ENCODE measurements at regions not wholly inside any gene's neighbourhood (a gene's known extent, or its start where the extent isn't known, plus 50 kb on each side); places are given as distances from the start of the nearest gene placed in this dataset.
"Not testable (repeated sequence)": the region's sequence is repeated elsewhere in the genome, so short reads cannot be mapped to it uniquely, and the experiment has no call there.

DNA sequence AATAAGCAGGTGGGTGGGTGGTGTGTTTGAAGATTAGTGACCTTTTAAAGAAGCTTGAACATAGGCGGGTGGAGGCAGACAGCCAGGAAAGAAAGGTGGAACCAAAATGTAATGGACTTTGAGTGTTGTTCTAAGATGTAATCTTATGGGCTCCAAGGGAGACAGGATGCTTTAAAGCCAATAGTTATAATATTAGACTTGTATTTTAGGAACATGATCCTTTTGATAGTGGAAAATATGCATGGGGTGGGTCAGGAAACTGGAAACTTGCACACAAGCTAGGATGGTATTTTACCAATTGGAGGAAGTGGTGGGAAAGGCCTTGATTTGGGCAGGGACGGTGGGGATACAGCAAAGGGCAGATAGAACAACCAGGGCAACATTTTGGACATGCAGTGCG, 151.8 kb upstream of the PDE7B start:
- Mint-ChIP-seq H3K9me3 (no peaks in the 10 kb centered on the region), H3K27me3 (ENCODE audit: low read depth) (peaks cover 3% of the 10 kb centered on the region), H3K4me1 (ENCODE audit: low read depth) (peaks cover 2% of the 10 kb centered on the region), H3K27ac (no peak overlapping the region), H3K36me3 (ENCODE audit: low read depth) (no peaks in the 10 kb centered on the region), H3K4me3 (no peak overlapping the region)
- CTCF ChIA-PET = interaction anchor here (0.9 kb wide), 1 partner anchor 16 kb away, joined by 3 read pairs; no protein-coding TSS in a partner anchor
- DNase-seq = no peak
- intact Hi-C loops (cut with micrococcal nuclease) = no loop called here

GRCh38 chr6:135701426-135701825, 150.1 kb upstream of the PDE7B start:
- no peaks in the 10 kb centered on the region for H3K9me3 Mint-ChIP-seq
- H3K4me1 Mint-ChIP-seq (ENCODE audit: low read depth) = peaks cover 2% of the 10 kb centered on the region
- CTCF ChIA-PET = no interaction called here
- no peak overlapping the region for H3K4me3 Mint-ChIP-seq
- no peaks in the 10 kb centered on the region for H3K36me3 Mint-ChIP-seq (ENCODE audit: low read depth)
- H3K27me3 Mint-ChIP-seq (ENCODE audit: low read depth) = peaks cover 3% of the 10 kb centered on the region
- intact Hi-C loops (cut with micrococcal nuclease) = no loop called here
- H3K27ac Mint-ChIP-seq = no peak overlapping the region
- DNase-seq = no peak

GRCh38 chr6:135703007-135703406, 148.5 kb upstream of the PDE7B start:
- CTCF ChIA-PET = no interaction called here
- Mint-ChIP-seq H3K36me3 (ENCODE audit: low read depth) (no peaks in the 10 kb centered on the region), H3K27ac (no peak overlapping the region), H3K4me3 (no peak overlapping the region), H3K27me3 (ENCODE audit: low read depth) (peaks cover 3% of the 10 kb centered on the region), H3K9me3 (no peaks in the 10 kb centered on the region), H3K4me1 (ENCODE audit: low read depth) (peaks cover 2% of the 10 kb centered on the region)
- intact Hi-C loops (cut with micrococcal nuclease) = no loop called here
- no peak for DNase-seq

GRCh38 chr6:135703621-135704020, 147.9 kb upstream of the PDE7B start:
- Mint-ChIP-seq H3K36me3 (ENCODE audit: low read depth) (no peaks in the 10 kb centered on the region), H3K27ac (no peak overlapping the region), H3K4me3 (no peak overlapping the region), H3K4me1 (ENCODE audit: low read depth) (peaks cover 2% of the 10 kb centered on the region), H3K9me3 (no peaks in the 10 kb centered on the region), H3K27me3 (ENCODE audit: low read depth) (peaks cover 3% of the 10 kb centered on the region)
- CTCF ChIA-PET = no interaction called here
- intact Hi-C loops (cut with micrococcal nuclease) = no loop called here
- no peak for DNase-seq

- no peaks in the 10 kb centered on the region for H3K27me3 Mint-ChIP-seq (ENCODE audit: low read depth)
- CTCF ChIA-PET = no interaction called here
- H3K36me3 Mint-ChIP-seq (ENCODE audit: low read depth) = no peaks in the 10 kb centered on the region
- intact Hi-C loops (cut with micrococcal nuclease) = no loop called here
- no peak overlapping the region for H3K4me3 Mint-ChIP-seq
- peaks cover 2% of the 10 kb centered on the region for H3K4me1 Mint-ChIP-seq (ENCODE audit: low read depth)
- no peaks in the 10 kb centered on the region for H3K9me3 Mint-ChIP-seq
- H3K27ac Mint-ChIP-seq = no peak overlapping the region
- DNase-seq = no peak
Observed at GRCh38 chr6:135707426-135707825, 144.1 kb upstream of the PDE7B start.

DNA sequence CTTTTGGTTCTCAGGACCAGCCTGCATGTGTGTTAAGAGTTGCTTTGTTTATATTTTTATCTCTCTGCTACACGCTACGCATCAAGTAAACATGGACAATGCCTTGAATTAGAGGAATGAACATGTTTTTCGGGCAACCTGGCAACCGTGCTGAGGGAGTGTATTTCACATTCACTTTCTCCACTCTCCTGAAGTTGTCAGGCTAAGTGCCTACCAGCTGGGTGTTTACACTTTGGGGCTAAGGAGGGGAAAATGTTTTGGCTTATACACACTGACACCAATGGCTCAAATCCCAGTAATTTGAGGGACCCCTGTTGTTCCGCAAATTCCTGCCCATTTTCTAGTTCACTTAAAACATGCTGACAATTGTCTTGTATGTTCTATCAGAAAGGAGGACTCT, 141.5 kb upstream of the PDE7B start:
- Mint-ChIP-seq H3K9me3 (no peaks in the 10 kb centered on the region), H3K4me3 (no peak overlapping the region), H3K4me1 (ENCODE audit: low read depth) (no peaks in the 10 kb centered on the region), H3K36me3 (ENCODE audit: low read depth) (no peaks in the 10 kb centered on the region), H3K27ac (no peak overlapping the region), H3K27me3 (ENCODE audit: low read depth) (no peaks in the 10 kb centered on the region)
- CTCF ChIA-PET = no interaction called here
- DNase-seq = no peak
- intact Hi-C loops (cut with micrococcal nuclease) = no loop called here

GRCh38 chr6:135722190-135722589, 129.3 kb upstream of the PDE7B start:
- H3K4me1 Mint-ChIP-seq (ENCODE audit: low read depth) = peaks cover 6% of the 10 kb centered on the region
- H3K36me3 Mint-ChIP-seq (ENCODE audit: low read depth) = no peaks in the 10 kb centered on the region
- CTCF ChIA-PET = interaction anchor here (0.6 to 1.1 kb wide), 2 partner anchors 188 to 416 kb away, joined by 3 read pairs; no protein-coding TSS in a partner anchor
- peaks cover 27% of the 10 kb centered on the region for H3K9me3 Mint-ChIP-seq
- DNase-seq = no peak
- no peaks in the 10 kb centered on the region for H3K27me3 Mint-ChIP-seq (ENCODE audit: low read depth)
- H3K4me3 Mint-ChIP-seq = no peak overlapping the region
- no peak overlapping the region for H3K27ac Mint-ChIP-seq
- intact Hi-C loops (cut with micrococcal nuclease) = no loop called here

DNA sequence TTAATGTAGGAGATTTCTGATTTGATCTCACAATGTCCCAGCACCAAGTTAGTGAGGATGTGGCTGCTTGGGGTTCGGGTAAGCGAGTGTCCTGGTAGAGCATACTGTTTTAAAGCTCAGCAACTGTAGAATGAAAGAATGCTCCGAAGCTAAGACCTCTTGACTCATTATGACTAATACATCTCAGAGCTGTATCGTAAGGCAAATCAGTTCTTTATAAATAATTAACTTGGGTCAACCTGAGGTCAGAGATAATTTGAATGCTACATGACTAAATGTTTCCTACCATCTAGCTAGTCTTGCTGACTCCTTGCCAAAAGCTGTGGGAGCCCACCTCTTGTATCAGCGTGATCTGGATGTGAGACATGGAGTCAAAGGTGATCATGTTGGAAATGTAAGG, 128.8 kb upstream of the PDE7B start:
- intact Hi-C loops (cut with micrococcal nuclease) = no loop called here
- Mint-ChIP-seq H3K36me3 (ENCODE audit: low read depth) (no peaks in the 10 kb centered on the region), H3K27ac (no peak overlapping the region), H3K9me3 (peaks cover 27% of the 10 kb centered on the region), H3K4me3 (no peak overlapping the region), H3K4me1 (ENCODE audit: low read depth) (peaks cover 6% of the 10 kb centered on the region), H3K27me3 (ENCODE audit: low read depth) (no peaks in the 10 kb centered on the region)
- no peak for DNase-seq
- CTCF ChIA-PET = interaction anchor here (0.5 to 1.1 kb wide), 2 partner anchors 19 to 187 kb away, joined by 3 to 4 read pairs; no protein-coding TSS in a partner anchor

DNA sequence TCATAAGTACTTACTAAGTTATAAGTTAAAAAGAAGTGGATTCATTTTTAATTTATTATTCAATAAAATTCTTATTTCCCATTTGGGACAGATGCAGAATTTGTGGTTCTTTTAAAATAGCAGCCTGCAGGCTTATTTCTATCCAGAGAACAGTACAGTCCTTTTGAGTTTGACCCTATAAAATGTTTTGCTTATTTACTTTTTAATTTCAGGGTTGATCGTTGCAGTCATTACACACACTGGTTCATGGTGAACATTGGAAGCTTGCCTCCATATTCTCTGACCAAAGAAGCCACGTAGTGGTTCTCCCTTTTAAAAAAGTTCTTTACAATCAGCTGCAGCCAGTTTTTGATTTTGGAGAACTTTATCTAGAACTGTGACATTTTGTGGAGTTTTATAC, 122.9 kb upstream of the PDE7B start:
- Mint-ChIP-seq H3K4me1 (ENCODE audit: low read depth) (no peaks in the 10 kb centered on the region), H3K27ac (no peak overlapping the region), H3K4me3 (no peak overlapping the region), H3K36me3 (ENCODE audit: low read depth) (no peaks in the 10 kb centered on the region), H3K9me3 (peaks cover 19% of the 10 kb centered on the region), H3K27me3 (ENCODE audit: low read depth) (no peaks in the 10 kb centered on the region)
- no peak for DNase-seq
- CTCF ChIA-PET = no interaction called here
- intact Hi-C loops (cut with micrococcal nuclease) = no loop called here

DNA sequence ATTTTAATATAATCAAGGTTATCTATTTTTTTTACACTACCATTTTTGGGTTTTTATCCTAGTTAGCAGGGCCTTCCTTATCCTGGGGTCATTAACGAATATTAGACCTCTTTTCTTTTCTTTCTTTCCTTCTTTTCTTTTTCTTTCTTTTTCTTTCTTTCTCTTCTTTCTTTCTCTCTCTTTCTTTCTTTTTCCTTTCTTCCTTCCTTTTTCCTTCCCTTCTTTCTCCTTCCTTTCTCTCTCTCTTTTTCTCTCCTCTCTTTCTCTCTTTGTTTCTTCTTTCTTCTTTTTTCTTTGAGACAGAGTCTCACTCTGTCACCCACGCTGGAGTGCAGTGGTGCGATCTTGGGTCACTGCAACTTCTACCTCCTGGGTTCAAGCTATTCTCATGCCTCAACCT, 120.4 kb upstream of the PDE7B start:
- H3K4me3 Mint-ChIP-seq = no peak overlapping the region
- CTCF ChIA-PET = no interaction called here
- peaks cover 7% of the 10 kb centered on the region for H3K9me3 Mint-ChIP-seq
- H3K36me3 Mint-ChIP-seq (ENCODE audit: low read depth) = no peaks in the 10 kb centered on the region
- no peak overlapping the region for H3K27ac Mint-ChIP-seq
- no peaks in the 10 kb centered on the region for H3K4me1 Mint-ChIP-seq (ENCODE audit: low read depth)
- intact Hi-C loops (cut with micrococcal nuclease) = no loop called here
- DNase-seq = no peak
- H3K27me3 Mint-ChIP-seq (ENCODE audit: low read depth) = no peaks in the 10 kb centered on the region

DNA sequence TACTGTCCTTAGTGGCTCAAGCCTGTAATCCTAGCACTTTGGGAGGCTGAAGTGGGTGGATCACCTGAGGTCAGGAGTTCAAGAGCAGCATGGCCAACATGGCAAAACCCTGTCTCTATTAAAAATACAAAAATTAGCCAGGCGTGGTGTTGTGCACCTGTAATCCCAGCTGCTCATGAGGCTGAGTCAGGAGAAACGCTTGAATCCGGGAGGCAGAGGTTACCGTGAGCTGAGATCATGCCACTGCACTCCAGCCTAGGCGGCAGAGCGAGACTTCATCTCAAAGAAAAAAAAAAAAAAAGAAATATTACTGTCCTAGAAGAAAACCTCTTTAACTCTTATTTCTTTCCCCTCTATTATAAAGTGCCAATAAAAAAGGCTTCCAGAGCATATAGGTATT, 115.2 kb upstream of the PDE7B start:
- intact Hi-C loops (cut with micrococcal nuclease); H3K27ac Mint-ChIP-seq; H3K4me1 Mint-ChIP-seq (ENCODE audit: low read depth); H3K27me3 Mint-ChIP-seq (ENCODE audit: low read depth); DNase-seq; H3K9me3 Mint-ChIP-seq; H3K36me3 Mint-ChIP-seq (ENCODE audit: low read depth); H3K4me3 Mint-ChIP-seq; CTCF ChIA-PET: not testable (repeated sequence)

DNA sequence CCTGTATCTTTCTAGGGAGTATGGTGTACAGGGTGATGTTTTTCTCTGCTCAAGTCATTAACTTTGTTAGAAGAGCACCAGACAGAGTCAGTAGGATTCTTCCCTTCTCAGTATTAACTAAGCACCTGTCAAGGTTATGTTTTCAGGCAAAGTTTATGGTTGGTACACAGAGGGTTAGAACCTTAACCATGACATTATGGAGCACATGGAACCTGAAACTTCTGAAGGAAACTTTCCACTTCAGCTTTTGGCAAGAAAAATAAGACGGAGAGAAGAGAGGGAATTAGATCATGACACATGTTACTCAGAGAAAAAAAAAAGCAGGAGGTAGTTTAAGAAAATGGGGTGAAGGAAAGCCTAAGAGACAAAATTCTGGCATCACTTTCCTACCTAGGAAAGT, 112.9 kb upstream of the PDE7B start:
- CTCF ChIA-PET = no interaction called here
- DNase-seq = no peak
- no peak overlapping the region for H3K4me3 Mint-ChIP-seq
- no peaks in the 10 kb centered on the region for H3K36me3 Mint-ChIP-seq (ENCODE audit: low read depth)
- no peaks in the 10 kb centered on the region for H3K4me1 Mint-ChIP-seq (ENCODE audit: low read depth)
- no peaks in the 10 kb centered on the region for H3K9me3 Mint-ChIP-seq
- H3K27ac Mint-ChIP-seq = no peak overlapping the region
- no peaks in the 10 kb centered on the region for H3K27me3 Mint-ChIP-seq (ENCODE audit: low read depth)
- intact Hi-C loops (cut with micrococcal nuclease) = no loop called here

DNA sequence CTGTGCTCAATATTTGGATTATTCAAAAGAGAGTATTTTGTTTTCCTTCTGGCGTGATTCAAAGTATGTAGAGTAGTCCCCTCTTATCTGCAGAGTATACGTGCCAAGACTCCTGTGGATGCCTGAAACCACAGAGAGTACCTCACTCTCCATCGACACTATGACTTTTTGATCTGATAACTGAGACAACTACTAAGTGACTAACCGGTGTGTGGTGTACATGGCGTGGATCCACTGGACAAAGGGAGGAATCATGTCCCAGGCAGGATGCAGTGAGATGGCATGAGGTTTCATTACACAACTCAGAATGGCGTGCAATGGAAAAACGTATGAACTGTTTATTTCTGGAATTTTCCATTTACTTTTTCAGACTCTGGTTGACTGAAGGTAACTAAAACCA, 112.2 kb upstream of the PDE7B start:
- no peaks in the 10 kb centered on the region for H3K9me3 Mint-ChIP-seq

GRCh38 chr6:135740580-135740979, 110.9 kb upstream of the PDE7B start:
- CTCF ChIA-PET = interaction anchor here (0.5 to 1.1 kb wide), 3 partner anchors 169 to 368 kb away, joined by 3 read pairs; no protein-coding TSS in a partner anchor
- Mint-ChIP-seq H3K4me3 (no peak overlapping the region), H3K27ac (no peak overlapping the region), H3K36me3 (ENCODE audit: low read depth) (no peaks in the 10 kb centered on the region), H3K4me1 (ENCODE audit: low read depth) (no peaks in the 10 kb centered on the region), H3K9me3 (no peaks in the 10 kb centered on the region), H3K27me3 (ENCODE audit: low read depth) (no peaks in the 10 kb centered on the region)
- intact Hi-C loops (cut with micrococcal nuclease) = no loop called here
- no peak for DNase-seq

More for the DNA sequence above, 112.2 kb upstream of the PDE7B start:
- H3K4me3 Mint-ChIP-seq = no peak overlapping the region
- DNase-seq = no peak
- no peak overlapping the region for H3K27ac Mint-ChIP-seq
- no peaks in the 10 kb centered on the region for H3K4me1 Mint-ChIP-seq (ENCODE audit: low read depth)
- H3K27me3 Mint-ChIP-seq (ENCODE audit: low read depth) = no peaks in the 10 kb centered on the region
- intact Hi-C loops (cut with micrococcal nuclease) = no loop called here
- CTCF ChIA-PET = no interaction called here
- no peaks in the 10 kb centered on the region for H3K36me3 Mint-ChIP-seq (ENCODE audit: low read depth)
